ENCODE measurements at regions not wholly inside any gene's neighbourhood (a gene's known extent, or its start where the extent isn't known, plus 50 kb on each side); places are given as distances from the start of the nearest gene placed in this dataset.
"Not testable (repeated sequence)": the region's sequence is repeated elsewhere in the genome, so short reads cannot be mapped to it uniquely, and the experiment has no call there.

- DNase-seq: not testable (repeated sequence)
Measured at GRCh38 chr16:10275214-10275996, 93.2 kb upstream of the GRIN2A start.

- no peak for DNase-seq
Measured at GRCh38 chr16:10277597-10277996, 95.4 kb upstream of the GRIN2A start.

GRCh38 chr16:10280262-10281170 is 98.3 kb upstream of the GRIN2A start:
- DNase-seq: no peak

GRCh38 chr16:10282367-10282766 is 100.1 kb upstream of the GRIN2A start:
- DNase-seq: no peak

- not testable (repeated sequence) for DNase-seq
Measured at GRCh38 chr16:10283246-10283645, 101.0 kb upstream of the GRIN2A start.

GRCh38 chr16:10290467-10291105 is 95.3 kb upstream of the ATF7IP2 start:
- not testable (repeated sequence) for DNase-seq

- DNase-seq: not testable (repeated sequence)
Measured at GRCh38 chr16:10292197-10292596, 93.7 kb upstream of the ATF7IP2 start.

GRCh38 chr16:10292976-10293375 is 92.9 kb upstream of the ATF7IP2 start:
- not testable (repeated sequence) for DNase-seq

- DNase-seq: not testable (repeated sequence)
Measured at GRCh38 chr16:10294153-10294552, 91.7 kb upstream of the ATF7IP2 start.

GRCh38 chr16:10296956-10297340 is 88.9 kb upstream of the ATF7IP2 start:
- no peak for DNase-seq

- DNase-seq: no peak
Measured at GRCh38 chr16:10297341-10298006, 88.4 kb upstream of the ATF7IP2 start.

GRCh38 chr16:10300905-10301304 is 85.0 kb upstream of the ATF7IP2 start:
- no peak for DNase-seq

GRCh38 chr16:10301547-10301946 is 84.3 kb upstream of the ATF7IP2 start:
- DNase-seq: not testable (repeated sequence)

- no peak for DNase-seq
Measured at GRCh38 chr16:10305912-10306311, 79.9 kb upstream of the ATF7IP2 start.

GRCh38 chr16:10308305-10309193 is 77.3 kb upstream of the ATF7IP2 start:
- DNase-seq: no peak

- no peak for DNase-seq
Measured at GRCh38 chr16:10309271-10309932, 76.5 kb upstream of the ATF7IP2 start.

GRCh38 chr16:10312008-10312407 is 73.9 kb upstream of the ATF7IP2 start:
- no peak for DNase-seq

GRCh38 chr16:10312784-10313724 is 72.8 kb upstream of the ATF7IP2 start:
- no peak for DNase-seq

- no peak for DNase-seq
Measured at GRCh38 chr16:10314317-10314716, 71.5 kb upstream of the ATF7IP2 start.

GRCh38 chr16:10314811-10315210 is 71.0 kb upstream of the ATF7IP2 start:
- DNase-seq: no peak

Measured in activated effector memory CD4-positive, alpha-beta T cell treated with Interleukin-2 at 50 U/mL for 16 hours (primary cell).